MM.1S (cell line): ENCODE measurements at regions not wholly inside any gene's neighbourhood (a gene's known extent, or its start where the extent isn't known, plus 50 kb on each side); places are given as distances from the start of the nearest gene placed in this dataset.

Experiments
- DNase-seq: peaks from one replicate; pipeline ENCODE4 v3.0.0-alpha.2; 2015
- H2AFZ ChIP-seq: fragments of 300-600 bp; sonication (generic); 2 replicates; pipeline ENCODE4 v1.6.0; 2016; ENCODE audit warnings: antibody characterized with exemption, low read length
- H3F3A ChIP-seq: fragments of 300-600 bp; sonication (generic); 2 replicates; pipeline ENCODE4 v1.6.1; 2016; ENCODE audit warnings: mild to moderate bottlenecking, antibody characterized with exemption, low read length, moderate library complexity, mixed read lengths; ENCODE audit not compliant: insufficient read depth
- H3K27ac ChIP-seq: fragments of 300-600 bp; sonication (generic); 2 replicates; pipeline ENCODE4 v1.5.1; 2016; ENCODE audit warnings: mild to moderate bottlenecking, low read length
- H3K27me3 ChIP-seq: fragments of 300-600 bp; sonication (generic); replicated peaks from 2 replicates; pipeline ENCODE4 v1.6.0; 2016; ENCODE audit warnings: low read length; ENCODE audit not compliant: insufficient read depth
- H3K36me3 ChIP-seq: fragments of 300-600 bp; sonication (generic); replicated peaks from 2 replicates; pipeline ENCODE4 v1.6.1; 2016; ENCODE audit warnings: mild to moderate bottlenecking, low read length, mixed read lengths; ENCODE audit not compliant: insufficient read depth
- H3K4me1 ChIP-seq: fragments of 300-600 bp; sonication (generic); 2 replicates; pipeline ENCODE4 v1.6.1; 2016; ENCODE audit warnings: low read length, mixed read lengths
- H3K4me2 ChIP-seq: fragments of 300-600 bp; sonication (generic); 2 replicates; pipeline ENCODE4 v1.6.0; 2016; ENCODE audit warnings: low read depth, low read length
- H3K4me3 ChIP-seq: fragments of 300-600 bp; sonication (generic); 2 replicates; pipeline ENCODE4 v1.5.1; 2016; ENCODE audit warnings: low read length, mixed read lengths
- H3K79me2 ChIP-seq: fragments of 300-600 bp; sonication (generic); 2 replicates; pipeline ENCODE4 v1.6.1; 2016; ENCODE audit warnings: mixed run types, low read length, mixed read lengths
- H3K9ac ChIP-seq: fragments of 300-600 bp; sonication (generic); 2 replicates; pipeline ENCODE4 v1.6.1; 2016; ENCODE audit warnings: low read length, mixed read lengths
- H3K9me2 ChIP-seq: fragments of 300-600 bp; sonication (generic); replicated peaks from 2 replicates; pipeline ENCODE4 v1.6.1; 2016; ENCODE audit warnings: mild to moderate bottlenecking, low read length, mixed read lengths; ENCODE audit not compliant: insufficient read depth
- H3K9me3 ChIP-seq: fragments of 300-600 bp; sonication (generic); replicated peaks from 2 replicates; pipeline ENCODE4 v1.6.1; 2016; ENCODE audit warnings: mild to moderate bottlenecking, low read length, mixed read lengths; ENCODE audit not compliant: insufficient read depth
- H4K20me1 ChIP-seq: fragments of 300-600 bp; sonication (generic); 2 replicates; pipeline ENCODE4 v1.6.1; 2016; ENCODE audit warnings: mild to moderate bottlenecking, low read length, moderate library complexity, mixed read lengths; ENCODE audit not compliant: insufficient read depth
- CTCF ChIP-seq: fragments of 300-600 bp; sonication (generic); IDR thresholded peaks from 2 replicates; pipeline ENCODE4 v1.5.1; 2016; ENCODE audit warnings: antibody characterized with exemption, low read length, mixed read lengths
- EZH2 ChIP-seq: fragments of 300-600 bp; sonication (generic); optimal IDR thresholded peaks from 2 replicates; pipeline ENCODE3; 2017; ENCODE audit warnings: low read depth, mild to moderate bottlenecking, antibody characterized with exemption, low read length, mixed read lengths
- EZH2phosphoT487 ChIP-seq: fragments of 300-600 bp; sonication (generic); IDR thresholded peaks from 2 replicates; pipeline ENCODE4 v1.6.1; 2018; ENCODE audit warnings: antibody characterized with exemption, low read length

GRCh38 chr3:67723863-67724262, 69.5 kb upstream of the SUCLG2 start:
- Histone ChIP-seq H3K4me2 (no peak overlapping the region), H4K20me1 (no peaks in the 10 kb centered on the region), H3K27me3 (no peaks in the 10 kb centered on the region), H3K27ac (no peak overlapping the region), H3K4me1 (no peaks in the 10 kb centered on the region), H3K9ac (no peak overlapping the region), H3F3A (no peaks in the 10 kb centered on the region), H3K79me2 (no peaks in the 10 kb centered on the region), H3K36me3 (no peaks in the 10 kb centered on the region; the same call in 1 of the 2 replicates), H2AFZ (no peak overlapping the region), H3K9me3 (no peaks in the 10 kb centered on the region), H3K9me2 (no peaks in the 10 kb centered on the region), H3K4me3 (no peak overlapping the region)
- no peak for DNase-seq
- TF ChIP-seq EZH2 (no peak), EZH2phosphoT487 (no peak), CTCF (no peak)

- H3K4me2 ChIP-seq: no peak overlapping the region
- no peak for DNase-seq
- H3K9me2 ChIP-seq: no peaks in the 10 kb centered on the region
- no peak overlapping the region for H2AFZ ChIP-seq
- no peaks in the 10 kb centered on the region for H3K9me3 ChIP-seq
- H3K4me1 ChIP-seq: no peaks in the 10 kb centered on the region
- no peak overlapping the region for H3K9ac ChIP-seq
- H3K79me2 ChIP-seq: no peaks in the 10 kb centered on the region
- H3K27ac ChIP-seq: no peak overlapping the region
- H3F3A ChIP-seq: no peaks in the 10 kb centered on the region
- H3K27me3 ChIP-seq: no peaks in the 10 kb centered on the region
- no peak overlapping the region for H3K4me3 ChIP-seq
- no peaks in the 10 kb centered on the region for H4K20me1 ChIP-seq
- no peak for TF ChIP-seq CTCF
- TF ChIP-seq EZH2: no peak
- TF ChIP-seq EZH2phosphoT487: no peak
- no peaks in the 10 kb centered on the region; the same call in 1 of the 2 replicates for H3K36me3 ChIP-seq
Measured at GRCh38 chr3:67719333-67719732, 64.9 kb upstream of the SUCLG2 start.

GRCh38 chr3:67715971-67716370, 61.6 kb upstream of the SUCLG2 start:
- Histone ChIP-seq H3F3A (no peaks in the 10 kb centered on the region), H3K9ac (no peak overlapping the region), H3K9me2 (no peaks in the 10 kb centered on the region), H3K27me3 (no peaks in the 10 kb centered on the region), H3K79me2 (no peaks in the 10 kb centered on the region), H3K9me3 (no peaks in the 10 kb centered on the region), H3K36me3 (no peaks in the 10 kb centered on the region; the same call in 1 of the 2 replicates), H3K27ac (no peak overlapping the region), H3K4me1 (no peaks in the 10 kb centered on the region), H2AFZ (no peak overlapping the region), H3K4me2 (no peak overlapping the region), H4K20me1 (no peaks in the 10 kb centered on the region), H3K4me3 (no peak overlapping the region)
- DNase-seq: no peak
- TF ChIP-seq CTCF: no peak
- TF ChIP-seq EZH2phosphoT487: no peak
- TF ChIP-seq EZH2: no peak
